Esophagus squamous epithelium (tissue), 5 donors: ENCODE measurements at regions not wholly inside any gene's neighbourhood (a gene's known extent, or its start where the extent isn't known, plus 50 kb on each side); places are given as distances from the start of the nearest gene placed in this dataset.

ENCODE experiments used
- DNase-seq: peaks from one replicate; lab custom pipeline; 2025; lab: John Stamatoyannopoulos, UW
- H3K27ac ChIP-seq, 4 donors: fragments of 200-600 bp; sonication (generic); one replicate each; pipeline ENCODE4 v1.5.1; 2016 to 2019; ENCODE audit warnings: mild to moderate bottlenecking in 1 of 4
- H3K27me3 ChIP-seq, 4 donors: fragments of 200-600 bp; sonication (generic); 1 replicate in 3 of 4; 2 replicates in 1 of 4; pipeline versions ENCODE4 v1.5.1 to v1.6.0; 2017 to 2021; ENCODE audit warnings: antibody characterized with exemption in 1 of 4
- H3K36me3 ChIP-seq, 3 donors: fragments of 200-600 bp; sonication (generic); one replicate each; pipeline ENCODE4 v1.5.1; 2016 to 2019
- H3K4me1 ChIP-seq, 3 donors: fragments of 200-600 bp; sonication (generic); one replicate each; pipeline ENCODE4 v1.5.1; 2017 to 2019
- H3K4me3 ChIP-seq, 4 donors: fragments of 200-600 bp; sonication (generic); 1 replicate in 3 of 4; 2 replicates in 1 of 4; pipeline ENCODE4 v1.5.1; 2016 to 2019; ENCODE audit warnings: mild to moderate bottlenecking in 2 of 4, moderate library complexity in 1 of 4
- H3K9me3 ChIP-seq, 3 donors: fragments of 200-600 bp; sonication (generic); one replicate each; pipeline ENCODE4 v1.5.1; 2016 to 2019
- CTCF ChIP-seq, 6 experiments: fragments of 450-650 bp in 4 of 6; fragments of 200-600 bp in 2 of 6; sonication (generic) in 2 of 6; IDR thresholded peaks; one replicate each; pipeline ENCODE4 v1.5.1; 2016 to 2019; ENCODE audit warnings: antibody characterized with exemption in 6 of 6, mild to moderate bottlenecking in 4 of 6, moderate library complexity in 4 of 6
- POLR2A ChIP-seq, 4 donors: fragments of 450-650 bp; IDR thresholded peaks; one replicate each; pipeline ENCODE4 v1.6.1; 2017; ENCODE audit warnings: antibody characterized with exemption in 4 of 4, mild to moderate bottlenecking in 4 of 4, moderate library complexity in 3 of 4
- WGBS, 2 donors: methylation state at CpG; one replicate each; pipeline ENCODE4 v1.1.5; 2018; 5-methylcytosine and 5-hydroxymethylcytosine counted together
- intact Hi-C: fragments of 100-400 bp; cut with DNase I; formaldehyde crosslinking; loops from one replicate; pipeline ENCODE4 v1.15.0; 2022
- donor health status: DM: yes; HTN: yes; CAD: no.

GRCh38 chr17:79186406-79186805 lies 111.8 kb downstream of the ENGASE start:
- Histone ChIP-seq H3K9me3 (no peaks in the 10 kb centered on the region), H3K4me3 (no peak overlapping the region), H3K4me1 (peaks cover 0 to 18% (median 5%) of the 10 kb centered on the region in 3 donors), H3K27me3 (peaks cover 3 to 100% (median 7%) of the 10 kb centered on the region in 4 donors), H3K27ac (no peak overlapping the region), H3K36me3 (no peaks in the 10 kb centered on the region)
- WGBS, 2 donors, result 51 to 78% methylated on average over 3 to 4 of the region's 10 CpGs
- intact Hi-C loops, result loop anchor here (5.0 kb wide), 1 partner anchor 206 kb away; no protein-coding TSS in a partner anchor
- no peak for TF ChIP-seq POLR2A (IDR thresholded peaks at IDR 0.05)
- TF ChIP-seq CTCF (IDR thresholded peaks at IDR 0.05), result no peak
- no peak for DNase-seq

- Histone ChIP-seq H3K36me3 (no peaks in the 10 kb centered on the region), H3K27me3 (peaks cover 3 to 100% (median 7%) of the 10 kb centered on the region in 4 donors), H3K4me3 (no peak overlapping the region), H3K4me1 (peaks cover 0 to 18% (median 5%) of the 10 kb centered on the region in 3 donors), H3K9me3 (no peaks in the 10 kb centered on the region), H3K27ac (no peak overlapping the region)
- TF ChIP-seq CTCF (IDR thresholded peaks at IDR 0.05), result no peak
- TF ChIP-seq POLR2A (IDR thresholded peaks at IDR 0.05), result no peak
- no peak for DNase-seq
- intact Hi-C loops, result loop anchor here (5.0 kb wide), 1 partner anchor 207 kb away; no protein-coding TSS in a partner anchor
- 67 to 71% methylated on average over 2 to 4 of the region's 4 CpGs for WGBS, 2 donors
Measured at GRCh38 chr17:79185671-79186070, 111.0 kb downstream of the ENGASE start.

GRCh38 chr17:79184219-79184618 lies 109.6 kb downstream of the ENGASE start:
- H3K27ac ChIP-seq, result no peak overlapping the region
- no peaks in the 10 kb centered on the region for H3K36me3 ChIP-seq
- intact Hi-C loops, result no loop called here
- H3K4me3 ChIP-seq, result peak overlapping the region in 1 of 4 donors; percentile 1
- no peaks in the 10 kb centered on the region for H3K9me3 ChIP-seq
- peaks cover 3 to 100% (median 7%) of the 10 kb centered on the region in 4 donors for H3K27me3 ChIP-seq
- TF ChIP-seq CTCF (IDR thresholded peaks at IDR 0.05) (no peak), POLR2A (IDR thresholded peaks at IDR 0.05) (no peak)
- peaks cover 0 to 18% (median 5%) of the 10 kb centered on the region in 3 donors for H3K4me1 ChIP-seq
- no peak for DNase-seq
- 29 to 44% methylated on average over 4 to 8 of the region's 10 CpGs for WGBS, 2 donors

GRCh38 chr17:79183293-79184158 lies 108.9 kb downstream of the ENGASE start:
- H3K4me3 ChIP-seq, result peak overlapping the region in 2 of 4 donors; percentile 1 to 44
- H3K4me1 ChIP-seq, result peaks cover 0 to 18% (median 5%) of the 10 kb centered on the region in 3 donors
- intact Hi-C loops, result no loop called here
- peaks cover 3 to 96% (median 7%) of the 10 kb centered on the region in 4 donors for H3K27me3 ChIP-seq
- no peak for DNase-seq
- TF ChIP-seq POLR2A (IDR thresholded peaks at IDR 0.05) (no peak), CTCF (IDR thresholded peaks at IDR 0.05) (no peak)
- H3K9me3 ChIP-seq, result no peaks in the 10 kb centered on the region
- no peak overlapping the region for H3K27ac ChIP-seq
- 0 to 10% methylated on average over 5 to 11 of the region's 93 CpGs for WGBS, 2 donors
- H3K36me3 ChIP-seq, result no peaks in the 10 kb centered on the region

- intact Hi-C loops, result no loop called here
- no peak for DNase-seq
- no peak for TF ChIP-seq POLR2A (IDR thresholded peaks at IDR 0.05)
- TF ChIP-seq CTCF (IDR thresholded peaks at IDR 0.05), result no peak
- Histone ChIP-seq H3K27me3 (peaks cover 3 to 95% (median 7%) of the 10 kb centered on the region in 4 donors), H3K9me3 (no peaks in the 10 kb centered on the region), H3K36me3 (no peaks in the 10 kb centered on the region), H3K27ac (no peak overlapping the region), H3K4me1 (peaks cover 0 to 18% (median 5%) of the 10 kb centered on the region in 3 donors), H3K4me3 (peak overlapping the region in 1 of 4 donors; percentile 44)
- WGBS, 2 donors, result 0% methylated on average over 2 of the region's 43 CpGs; no CpG with 5 or more reads in 1 of the 2 donors
Measured at GRCh38 chr17:79183043-79183292, 108.3 kb downstream of the ENGASE start.
